GM23248 (cell line): ENCODE measurements at regions not wholly inside any gene's neighbourhood (a gene's known extent, or its start where the extent isn't known, plus 50 kb on each side); places are given as distances from the start of the nearest gene placed in this dataset.

Experiments
- EZH2 ChIP-seq: fragments of 200-600 bp; sonication (generic); IDR thresholded peaks from 2 replicates; pipeline ENCODE4 v1.6.1; 2018; ENCODE audit warnings: antibody characterized with exemption, mild to moderate bottlenecking; ENCODE audit not compliant: insufficient read depth, poor library complexity, severe bottlenecking
- EZH2phosphoT487 ChIP-seq: fragments of 200-600 bp; sonication (generic); IDR thresholded peaks from 2 replicates; pipeline ENCODE4 v1.6.1; 2018; ENCODE audit warnings: antibody characterized with exemption, moderate library complexity, mild to moderate bottlenecking, low read depth; ENCODE audit not compliant: insufficient read depth

GRCh38 chr7:33825644-33826043, 79.7 kb upstream of the BMPER start:
- TF ChIP-seq EZH2 (no peak), EZH2phosphoT487 (no peak)
